GM12864 (cell line): ENCODE measurements at regions not wholly inside any gene's neighbourhood (a gene's known extent, or its start where the extent isn't known, plus 50 kb on each side); places are given as distances from the start of the nearest gene placed in this dataset.
A peak's percentile ranks its signal among the peaks of the same experiment; 100 is the strongest.

ENCODE experiments used
- DNase-seq: peaks from one replicate; pipeline ENCODE4 v3.0.0-alpha.2; 2011; ENCODE audit warnings: low read depth
- H3K4me3 ChIP-seq: 2 replicates; pipeline ENCODE4 v1.5.1; 2011; ENCODE audit warnings: mild to moderate bottlenecking, low read depth, low read length, control low read depth
- TF ChIP-seq, protein P1 (sequence below): IDR thresholded peaks from 2 replicates; pipeline ENCODE4 v1.5.1; 2011; ENCODE audit warnings: low read depth, mild to moderate bottlenecking, moderate library complexity, low read length, control low read depth, inconsistent platforms; ENCODE audit errors: missing control alignments

DNA sequence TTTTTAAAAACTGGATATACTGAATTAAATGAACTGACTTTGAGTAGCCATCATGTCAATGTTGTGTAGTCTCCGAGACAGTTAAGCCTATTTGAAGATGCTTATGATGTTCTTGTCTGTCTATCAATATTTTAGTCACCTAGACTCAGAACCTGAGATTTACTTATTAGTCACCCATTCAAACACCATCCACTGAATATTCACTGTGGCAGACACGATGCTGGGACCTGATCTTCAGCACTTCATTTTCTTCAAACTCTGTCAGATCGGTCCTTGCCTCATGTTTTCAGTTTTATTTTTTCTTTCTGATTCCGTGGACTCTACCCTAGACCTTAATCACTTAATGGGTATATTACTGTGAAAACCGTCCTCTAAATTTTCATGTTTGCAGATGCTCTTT is 123.7 kb upstream of the MCHR2 start:
- no peak for DNase-seq
- H3K4me3 ChIP-seq, result no peak overlapping the region
- TF ChIP-seq, protein P1, sequence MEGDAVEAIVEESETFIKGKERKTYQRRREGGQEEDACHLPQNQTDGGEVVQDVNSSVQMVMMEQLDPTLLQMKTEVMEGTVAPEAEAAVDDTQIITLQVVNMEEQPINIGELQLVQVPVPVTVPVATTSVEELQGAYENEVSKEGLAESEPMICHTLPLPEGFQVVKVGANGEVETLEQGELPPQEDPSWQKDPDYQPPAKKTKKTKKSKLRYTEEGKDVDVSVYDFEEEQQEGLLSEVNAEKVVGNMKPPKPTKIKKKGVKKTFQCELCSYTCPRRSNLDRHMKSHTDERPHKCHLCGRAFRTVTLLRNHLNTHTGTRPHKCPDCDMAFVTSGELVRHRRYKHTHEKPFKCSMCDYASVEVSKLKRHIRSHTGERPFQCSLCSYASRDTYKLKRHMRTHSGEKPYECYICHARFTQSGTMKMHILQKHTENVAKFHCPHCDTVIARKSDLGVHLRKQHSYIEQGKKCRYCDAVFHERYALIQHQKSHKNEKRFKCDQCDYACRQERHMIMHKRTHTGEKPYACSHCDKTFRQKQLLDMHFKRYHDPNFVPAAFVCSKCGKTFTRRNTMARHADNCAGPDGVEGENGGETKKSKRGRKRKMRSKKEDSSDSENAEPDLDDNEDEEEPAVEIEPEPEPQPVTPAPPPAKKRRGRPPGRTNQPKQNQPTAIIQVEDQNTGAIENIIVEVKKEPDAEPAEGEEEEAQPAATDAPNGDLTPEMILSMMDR, result no peak

GRCh38 chr6:100116411-100117194 is 122.6 kb upstream of the MCHR2 start:
- TF ChIP-seq, protein P1, result peak; percentile 55
- DNase-seq, result no peak
- no peak overlapping the region for H3K4me3 ChIP-seq

- no peak overlapping the region for H3K4me3 ChIP-seq
- DNase-seq, result no peak
- TF ChIP-seq, protein P1, result no peak
Observed at GRCh38 chr6:100115407-100116101, 121.5 kb upstream of the MCHR2 start.

GRCh38 chr6:100112855-100113508 is 119.0 kb upstream of the MCHR2 start:
- no peak for DNase-seq
- no peak overlapping the region for H3K4me3 ChIP-seq
- TF ChIP-seq, protein P1, result no peak

GRCh38 chr6:100105919-100106529 is 112.0 kb upstream of the MCHR2 start:
- TF ChIP-seq, protein P1, result no peak
- H3K4me3 ChIP-seq, result no peak overlapping the region
- DNase-seq, result no peak

DNA sequence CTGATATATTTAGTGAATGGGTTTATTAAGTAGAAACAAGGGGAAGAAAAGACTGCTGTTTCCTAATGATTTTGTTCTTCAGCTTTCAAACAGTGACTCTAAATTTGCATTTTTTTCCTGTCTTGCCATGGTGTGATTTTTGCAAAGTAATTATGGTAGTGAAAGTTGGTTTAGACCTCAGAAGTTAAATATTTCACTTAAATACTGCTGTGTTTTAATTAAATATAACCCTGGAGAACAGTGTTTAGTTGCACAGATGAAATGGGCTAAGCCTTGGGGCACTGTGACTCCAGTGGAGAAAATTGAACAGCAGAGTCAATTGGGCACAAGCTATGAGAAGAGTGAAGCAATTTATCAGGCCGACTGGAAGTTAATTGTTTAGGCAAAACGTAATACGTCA is 111.1 kb upstream of the MCHR2 start:
- H3K4me3 ChIP-seq, result no peak overlapping the region
- DNase-seq, result no peak
- TF ChIP-seq, protein P1, result no peak
